GM13976 (cell line): ENCODE measurements at regions not wholly inside any gene's neighbourhood (a gene's known extent, or its start where the extent isn't known, plus 50 kb on each side); places are given as distances from the start of the nearest gene placed in this dataset.
A peak's percentile ranks its signal among the peaks of the same experiment; 100 is the strongest.

ENCODE experiments used
- DNase-seq: peaks from one replicate; pipeline ENCODE4 v3.0.0; 2012; ENCODE audit warnings: low spot score
- CTCF ChIP-seq: IDR thresholded peaks from 2 replicates; pipeline ENCODE4 v1.5.1; 2012; ENCODE audit warnings: borderline replicate concordance, mild to moderate bottlenecking; ENCODE audit not compliant: insufficient read depth; ENCODE audit errors: extremely low read depth, missing control alignments, control extremely low read depth
- in situ Hi-C: fragments of 300-500 bp; cut with MboI; formaldehyde crosslinking; loops from one replicate; pipeline ENCODE4 v1.12.0; 2022; ENCODE audit warnings: low sequenced_read_pairs, mixed read lengths, inconsistent platforms; ENCODE audit not compliant: unreplicated experiment

GRCh38 chr16:31706925-31707324 is 166.7 kb upstream of the ZNF267 start:
- in situ Hi-C loops, result loop anchor here (25.0 kb wide), 1 partner anchor 195 kb away; the partner anchor contains the start of gene RUSF1
- no peak for TF ChIP-seq CTCF
- no peak for DNase-seq

- no peak for TF ChIP-seq CTCF
- DNase-seq, result no peak
- in situ Hi-C loops, result loop anchor here (25.0 kb wide), 1 partner anchor 196 kb away; the partner anchor contains the start of gene RUSF1
Observed at GRCh38 chr16:31707743-31708335, 165.8 kb upstream of the ZNF267 start.

- TF ChIP-seq CTCF, result no peak
- in situ Hi-C loops, result loop anchor here (25.0 kb wide), 1 partner anchor 196 kb away; the partner anchor contains the start of gene RUSF1
- no peak for DNase-seq
Observed at GRCh38 chr16:31708348-31708747, 165.3 kb upstream of the ZNF267 start.

- DNase-seq, result peak; percentile 16
- in situ Hi-C loops, result loop anchor here (25.0 kb wide), 1 partner anchor 197 kb away; the partner anchor contains the start of gene RUSF1
- no peak for TF ChIP-seq CTCF
Observed at GRCh38 chr16:31709181-31709580, 164.4 kb upstream of the ZNF267 start.

- in situ Hi-C loops, result loop anchor here (25.0 kb wide), 1 partner anchor 198 kb away; the partner anchor contains the start of gene RUSF1
- DNase-seq, result no peak
- no peak for TF ChIP-seq CTCF
Observed at GRCh38 chr16:31710134-31710533, 163.5 kb upstream of the ZNF267 start.

GRCh38 chr16:31710880-31711279 is 162.7 kb upstream of the ZNF267 start:
- no peak for TF ChIP-seq CTCF
- DNase-seq, result no peak
- in situ Hi-C loops, result loop anchor here (25.0 kb wide), 1 partner anchor 199 kb away; the partner anchor contains the start of gene RUSF1
